OCI-LY7 (cell line): ENCODE measurements at regions not wholly inside any gene's neighbourhood (a gene's known extent, or its start where the extent isn't known, plus 50 kb on each side); places are given as distances from the start of the nearest gene placed in this dataset.

ENCODE experiments used
- BruUV-seq: library from RNA; stranded (reverse); fragments of 400-500 nt; replicated peaks from 2 replicates; lab custom pipeline; 2021; lab: Mats Ljungman, UMichigan
- CTCF ChIA-PET: fragments of 300-600 bp; sonication (Branson Sonifier 250); formaldehyde crosslinking; loops from one replicate; lab custom pipeline; 2022; ENCODE audit warnings: antibody characterized with exemption; ENCODE audit not compliant: unreplicated experiment; lab: Charles Lee
- POLR2A ChIA-PET: fragments of 300-600 bp; sonication (Branson Sonifier 250); formaldehyde crosslinking; loops from one replicate; lab custom pipeline; 2022; ENCODE audit warnings: antibody characterized with exemption; lab: Charles Lee
- DNase-seq: peaks from one replicate; pipeline ENCODE4 v3.0.0-alpha.2; 2015; ENCODE audit warnings: low spot score
- H2AFZ ChIP-seq: fragments of 200-600 bp; sonication (generic), shearing (Covaris generic); 2 replicates; pipeline ENCODE4 v1.6.1; 2014; ENCODE audit warnings: mild to moderate bottlenecking, antibody characterized with exemption, low read length, moderate library complexity
- H3K27ac ChIP-seq: fragments of 200-600 bp; sonication (generic); 2 replicates; pipeline ENCODE4 v1.5.1; 2014; ENCODE audit warnings: mixed run types, low read depth, mild to moderate bottlenecking, moderate library complexity, low read length, inconsistent platforms; ENCODE audit not compliant: poor library complexity, severe bottlenecking
- H3K36me3 ChIP-seq: fragments of 200-600 bp; sonication (generic); 2 replicates; pipeline ENCODE4 v1.6.1; 2014; ENCODE audit warnings: mild to moderate bottlenecking, antibody characterized with exemption, low read length, moderate library complexity, mixed read lengths; ENCODE audit not compliant: insufficient read depth
- H3K4me1 ChIP-seq: fragments of 200-600 bp; sonication (generic); 2 replicates; pipeline ENCODE4 v1.5.1; 2014; ENCODE audit warnings: mild to moderate bottlenecking, low read length; ENCODE audit not compliant: insufficient read depth, poor library complexity, severe bottlenecking
- H3K4me2 ChIP-seq: fragments of 200-600 bp; sonication (generic); 2 replicates; pipeline ENCODE4 v1.6.1; 2014; ENCODE audit warnings: mild to moderate bottlenecking, low read length
- H3K4me3 ChIP-seq: fragments of 200-600 bp; sonication (generic); 2 replicates; pipeline ENCODE4 v1.5.1; 2014; ENCODE audit warnings: mild to moderate bottlenecking, low read depth, low read length; ENCODE audit not compliant: poor library complexity, severe bottlenecking
- H3K79me2 ChIP-seq: fragments of 200-600 bp; sonication (generic); 2 replicates; pipeline ENCODE4 v1.6.1; 2016; ENCODE audit warnings: low read depth, mild to moderate bottlenecking, low read length, moderate library complexity, mixed read lengths; ENCODE audit not compliant: insufficient read depth
- H3K9me2 ChIP-seq: fragments of 200-600 bp; sonication (generic); 2 replicates; pipeline ENCODE4 v1.6.1; 2016; ENCODE audit warnings: mild to moderate bottlenecking, low read length, mixed read lengths; ENCODE audit not compliant: insufficient read depth
- H3K9me3 ChIP-seq: fragments of 200-600 bp; sonication (generic); 2 replicates; pipeline ENCODE4 v1.6.1; 2014; ENCODE audit warnings: mild to moderate bottlenecking, mixed run types, low read length, mixed read lengths
- H4K20me1 ChIP-seq: fragments of 200-600 bp; sonication (generic); 2 replicates; pipeline ENCODE4 v1.6.1; 2014; ENCODE audit warnings: mild to moderate bottlenecking, antibody characterized with exemption, low read length, moderate library complexity, mixed read lengths; ENCODE audit not compliant: insufficient read depth
- CTCF ChIP-seq: fragments of 200-600 bp; sonication (generic); conservative IDR thresholded peaks from 2 replicates; pipeline ENCODE4 v1.5.1; 2014; ENCODE audit warnings: mild to moderate bottlenecking, antibody characterized with exemption, low read length, moderate library complexity, mixed read lengths
- EZH2phosphoT487 ChIP-seq: fragments of 200-600 bp; sonication (generic); IDR thresholded peaks from 2 replicates; pipeline ENCODE4 v1.6.1; 2018; ENCODE audit warnings: low read depth, borderline replicate concordance, mild to moderate bottlenecking, mixed run types, antibody characterized with exemption, low read length, moderate library complexity, mixed read lengths
- intact Hi-C: fragments of 100-400 bp; cut with micrococcal nuclease; formaldehyde crosslinking; loops from one replicate; pipeline ENCODE4 v1.10.0; 2022; ENCODE audit not compliant: unreplicated experiment

GRCh38 chr10:28971255-28971654 lies 293.9 kb downstream of the BAMBI start:
- intact Hi-C loops = no loop called here
- Histone ChIP-seq H3K9me2 (no peaks in the 10 kb centered on the region), H3K4me1 (no peaks in the 10 kb centered on the region), H3K4me3 (no peak overlapping the region), H3K36me3 (no peaks in the 10 kb centered on the region), H4K20me1 (no peaks in the 10 kb centered on the region), H3K4me2 (no peak overlapping the region), H2AFZ (no peak overlapping the region), H3K27ac (no peak overlapping the region), H3K9me3 (no peaks in the 10 kb centered on the region), H3K79me2 (no peaks in the 10 kb centered on the region)
- ChIA-PET POLR2A (no interaction called here), CTCF (no interaction called here)
- no TSS peak for BruUV-seq
- TF ChIP-seq CTCF (no peak), EZH2phosphoT487 (no peak)
- no peak for DNase-seq

GRCh38 chr10:28971764-28972163 lies 294.4 kb downstream of the BAMBI start:
- H3K4me3 ChIP-seq = no peak overlapping the region
- H3K36me3 ChIP-seq = no peaks in the 10 kb centered on the region
- TF ChIP-seq EZH2phosphoT487 = no peak
- TF ChIP-seq CTCF = no peak

GRCh38 chr10:28973309-28973972 lies 296.1 kb downstream of the BAMBI start:
- Histone ChIP-seq H3K9me3 (no peaks in the 10 kb centered on the region), H3K27ac (no peak overlapping the region), H3K9me2 (no peaks in the 10 kb centered on the region), H3K79me2 (no peaks in the 10 kb centered on the region), H3K4me3 (no peak overlapping the region), H4K20me1 (no peaks in the 10 kb centered on the region), H3K4me1 (no peaks in the 10 kb centered on the region), H3K4me2 (no peak overlapping the region), H3K36me3 (no peaks in the 10 kb centered on the region), H2AFZ (no peak overlapping the region)
- ChIA-PET POLR2A (no interaction called here), CTCF (no interaction called here)
- BruUV-seq = no TSS peak
- intact Hi-C loops = no loop called here
- TF ChIP-seq EZH2phosphoT487 (no peak), CTCF (no peak)
- no peak for DNase-seq

More at GRCh38 chr10:28971764-28972163, 294.4 kb downstream of the BAMBI start:
- Histone ChIP-seq H2AFZ (no peak overlapping the region), H3K4me2 (no peak overlapping the region), H4K20me1 (no peaks in the 10 kb centered on the region), H3K79me2 (no peaks in the 10 kb centered on the region), H3K9me2 (no peaks in the 10 kb centered on the region), H3K9me3 (no peaks in the 10 kb centered on the region), H3K27ac (no peak overlapping the region), H3K4me1 (no peaks in the 10 kb centered on the region)
- CTCF ChIA-PET = no interaction called here
- intact Hi-C loops = no loop called here
- no TSS peak for BruUV-seq
- POLR2A ChIA-PET = no interaction called here
- DNase-seq = no peak
